ENCODE measurements at regions not wholly inside any gene's neighbourhood (a gene's known extent, or its start where the extent isn't known, plus 50 kb on each side); places are given as distances from the start of the nearest gene placed in this dataset.
"Not testable (repeated sequence)": the region's sequence is repeated elsewhere in the genome, so short reads cannot be mapped to it uniquely, and the experiment has no call there.

DNA sequence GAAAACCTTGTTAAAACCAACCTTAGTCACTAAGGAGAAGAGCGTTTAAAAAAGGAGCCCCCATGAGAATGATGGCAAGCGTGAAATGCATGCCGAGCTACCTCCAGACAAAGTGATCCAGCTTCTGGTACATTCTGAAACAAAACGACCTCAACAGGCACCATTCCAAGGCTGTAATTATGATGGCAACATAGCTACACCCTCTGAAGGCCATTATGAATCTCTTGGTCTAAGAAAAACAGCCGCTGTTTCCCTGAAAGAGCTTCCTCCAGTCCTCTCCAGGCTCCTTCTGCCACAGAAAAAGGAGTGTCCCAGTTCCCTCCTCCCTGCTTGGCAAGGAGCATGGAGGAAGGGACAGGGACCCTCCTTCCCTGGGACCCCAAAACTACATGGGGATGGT is 50.0 kb upstream of the ABLIM1 start:
- no peaks in the 10 kb centered on the region for H3K36me3 ChIP-seq
- H3K9me3 ChIP-seq (replicated peaks), result no peaks in the 10 kb centered on the region
- peaks cover 30% of the 10 kb centered on the region for H3K4me1 ChIP-seq (replicated peaks)
- H3K27me3 ChIP-seq (replicated peaks), result no peaks in the 10 kb centered on the region
- no peak overlapping the region; the same call in 1 of the 2 replicates for H3K27ac ChIP-seq
- no peak overlapping the region for H3K4me3 ChIP-seq
- no peak for DNase-seq (ENCODE audit: low read depth in 1 of 2, low spot score in 2 of 2)

DNA sequence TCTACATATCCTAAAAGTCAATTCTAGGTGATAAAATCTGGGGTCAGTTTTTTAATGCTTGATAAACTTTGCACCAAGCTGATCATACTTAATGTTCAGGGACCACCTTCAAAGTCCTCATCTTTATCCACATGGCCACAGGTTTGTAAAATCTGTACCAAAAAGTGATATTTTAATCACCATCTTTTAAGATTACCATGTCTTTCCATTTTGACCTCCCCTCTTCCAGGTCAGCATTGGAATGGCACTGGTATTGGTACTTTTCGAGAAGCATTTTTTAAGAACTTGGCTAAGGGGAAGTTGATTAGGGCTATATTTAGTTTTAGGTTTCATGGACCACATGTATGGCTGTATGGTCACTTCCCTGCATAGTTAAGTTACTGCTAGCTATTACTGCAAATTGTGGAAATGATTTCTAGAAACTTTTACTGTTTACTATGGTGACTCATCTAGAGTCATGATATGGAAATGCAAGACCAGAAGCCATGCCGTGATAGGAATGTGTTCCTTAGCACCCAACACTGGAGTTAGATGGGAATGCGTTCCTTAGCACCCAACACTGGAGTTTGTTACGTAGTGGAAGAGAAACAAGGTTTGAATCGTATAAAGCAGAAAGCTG is 50.8 kb upstream of the ABLIM1 start:
- no peak overlapping the region for H3K4me3 ChIP-seq
- no peaks in the 10 kb centered on the region for H3K27me3 ChIP-seq (replicated peaks)
- peaks cover 32% of the 10 kb centered on the region for H3K4me1 ChIP-seq (replicated peaks)
- H3K27ac ChIP-seq, result peak overlapping the region; percentile 77
- no peaks in the 10 kb centered on the region for H3K36me3 ChIP-seq
- DNase-seq (ENCODE audit: low read depth in 1 of 2, low spot score in 2 of 2), result peak; percentile 65 to 66
- no peaks in the 10 kb centered on the region for H3K9me3 ChIP-seq (replicated peaks)

DNA sequence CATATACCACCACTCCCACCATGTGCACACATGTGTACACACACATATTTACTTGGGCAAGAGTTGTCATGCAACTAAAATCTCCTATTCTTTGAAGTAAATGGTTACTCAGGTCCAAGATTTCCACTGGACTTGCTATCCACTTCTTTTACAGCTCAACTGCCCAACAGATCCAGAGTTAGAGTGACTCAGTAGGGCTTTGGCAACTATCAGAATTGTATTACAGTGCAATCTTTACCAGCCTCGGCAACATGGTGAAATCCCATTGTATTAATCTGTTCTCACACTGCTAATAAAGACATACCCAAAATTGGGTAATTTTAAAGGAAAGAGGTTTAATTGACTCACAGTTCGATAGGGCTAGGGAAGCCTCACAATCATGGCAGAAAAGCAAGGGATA is 51.9 kb upstream of the ABLIM1 start:
- no peaks in the 10 kb centered on the region for H3K9me3 ChIP-seq (replicated peaks)
- H3K27ac ChIP-seq, result peak overlapping the region; percentile 77; the same call in 1 of the 2 replicates
- H3K27me3 ChIP-seq (replicated peaks), result no peaks in the 10 kb centered on the region
- H3K4me1 ChIP-seq (replicated peaks), result peaks cover 43% of the 10 kb centered on the region
- DNase-seq (ENCODE audit: low read depth in 1 of 2, low spot score in 2 of 2), result no peak
- H3K4me3 ChIP-seq, result no peak overlapping the region
- no peaks in the 10 kb centered on the region for H3K36me3 ChIP-seq

DNA sequence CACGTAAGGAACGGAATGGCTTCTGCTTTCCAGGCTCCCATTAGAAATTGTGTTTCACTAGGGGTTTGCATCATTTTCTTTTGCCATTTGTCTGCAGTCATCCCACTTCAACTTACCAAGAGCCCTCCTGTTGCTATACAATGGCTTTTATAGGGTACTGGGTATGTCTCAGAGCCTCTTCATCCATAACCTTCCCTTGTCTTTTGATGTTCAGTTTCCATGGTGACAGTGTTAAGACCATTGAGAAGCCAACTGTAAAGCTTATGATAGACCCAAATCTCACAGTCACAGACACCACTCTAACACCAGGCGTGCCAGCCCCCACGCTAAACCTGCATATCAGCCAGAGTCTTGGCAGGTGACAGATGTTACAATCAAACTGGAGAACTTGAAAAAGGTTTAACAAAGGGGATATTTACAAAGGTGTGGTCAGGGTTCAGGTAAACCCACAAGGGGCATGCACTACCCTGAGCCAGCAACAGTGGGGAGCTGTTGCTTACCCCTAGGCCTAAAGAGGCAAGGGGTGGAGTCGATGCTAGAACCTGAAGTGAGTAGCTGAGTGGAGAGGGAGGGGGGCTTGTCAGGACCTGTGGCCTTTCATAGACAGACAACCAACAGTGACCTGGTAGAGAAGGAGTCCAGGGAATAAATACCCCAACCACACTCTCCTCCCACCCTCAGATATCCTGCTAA is 53.2 kb upstream of the ABLIM1 start:
- no peak for DNase-seq (ENCODE audit: low read depth in 1 of 2, low spot score in 2 of 2)
- H3K4me3 ChIP-seq, result no peak overlapping the region
- peaks cover 49% of the 10 kb centered on the region for H3K4me1 ChIP-seq (replicated peaks)
- no peaks in the 10 kb centered on the region for H3K27me3 ChIP-seq (replicated peaks)
- no peaks in the 10 kb centered on the region for H3K36me3 ChIP-seq
- no peaks in the 10 kb centered on the region for H3K9me3 ChIP-seq (replicated peaks)
- no peak overlapping the region for H3K27ac ChIP-seq

DNA sequence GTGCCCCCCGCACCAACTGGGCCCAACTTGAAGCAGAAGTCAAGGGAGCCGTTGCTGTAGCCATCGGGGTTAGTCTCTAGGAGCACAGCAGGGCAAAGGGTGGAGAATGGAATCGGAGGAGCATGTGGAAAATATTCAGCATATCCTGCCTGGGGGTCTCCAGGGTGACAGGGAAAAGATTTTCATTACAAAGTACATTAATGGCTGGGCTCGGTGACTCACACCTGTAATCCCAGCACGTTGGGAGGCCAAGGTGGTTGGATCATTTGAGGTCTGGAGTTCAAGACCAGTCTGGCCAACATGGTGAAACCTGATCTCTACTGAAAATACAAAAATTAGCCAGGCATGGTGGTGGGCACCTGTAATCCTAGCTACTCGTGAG is 53.8 kb upstream of the ABLIM1 start:
- H3K9me3 ChIP-seq (replicated peaks), result no peaks in the 10 kb centered on the region
- DNase-seq (ENCODE audit: low read depth in 1 of 2, low spot score in 2 of 2), result no peak
- no peaks in the 10 kb centered on the region for H3K36me3 ChIP-seq
- peaks cover 49% of the 10 kb centered on the region for H3K4me1 ChIP-seq (replicated peaks)
- no peak overlapping the region for H3K4me3 ChIP-seq
- no peak overlapping the region for H3K27ac ChIP-seq
- no peaks in the 10 kb centered on the region for H3K27me3 ChIP-seq (replicated peaks)

DNA sequence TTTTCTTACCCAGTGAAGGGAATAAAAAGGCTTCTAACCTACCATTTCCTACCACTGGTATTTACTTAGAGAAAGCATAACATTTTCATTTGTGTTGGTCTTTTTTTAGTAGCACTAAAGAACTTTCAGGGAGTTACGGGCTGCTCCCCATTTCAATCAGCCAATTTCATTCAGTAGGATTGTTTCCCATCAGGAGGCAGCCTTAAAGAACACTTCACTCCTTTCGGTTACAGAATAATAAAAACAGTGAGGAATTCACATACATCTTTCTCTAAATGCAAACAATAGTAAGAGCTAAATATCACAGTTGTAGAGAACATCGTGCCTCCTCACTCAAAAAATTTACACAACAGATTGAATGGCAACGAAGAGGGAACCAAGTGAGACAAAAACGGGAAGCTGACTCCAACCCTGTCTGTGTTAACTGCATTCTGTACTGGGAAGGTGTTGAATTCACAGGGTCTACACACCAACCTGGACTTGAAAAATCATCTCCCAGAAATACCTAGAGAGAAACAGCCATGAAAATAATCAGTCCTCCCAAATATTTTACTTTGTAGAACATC is 55.5 kb upstream of the ABLIM1 start:
- DNase-seq (ENCODE audit: low read depth in 1 of 2, low spot score in 2 of 2), result no peak
- Histone ChIP-seq H3K9me3 (replicated peaks) (no peaks in the 10 kb centered on the region), H3K27ac (peak overlapping the region; percentile 41), H3K4me3 (no peak overlapping the region), H3K36me3 (no peaks in the 10 kb centered on the region), H3K4me1 (replicated peaks) (peaks cover 44% of the 10 kb centered on the region), H3K27me3 (replicated peaks) (no peaks in the 10 kb centered on the region)

DNA sequence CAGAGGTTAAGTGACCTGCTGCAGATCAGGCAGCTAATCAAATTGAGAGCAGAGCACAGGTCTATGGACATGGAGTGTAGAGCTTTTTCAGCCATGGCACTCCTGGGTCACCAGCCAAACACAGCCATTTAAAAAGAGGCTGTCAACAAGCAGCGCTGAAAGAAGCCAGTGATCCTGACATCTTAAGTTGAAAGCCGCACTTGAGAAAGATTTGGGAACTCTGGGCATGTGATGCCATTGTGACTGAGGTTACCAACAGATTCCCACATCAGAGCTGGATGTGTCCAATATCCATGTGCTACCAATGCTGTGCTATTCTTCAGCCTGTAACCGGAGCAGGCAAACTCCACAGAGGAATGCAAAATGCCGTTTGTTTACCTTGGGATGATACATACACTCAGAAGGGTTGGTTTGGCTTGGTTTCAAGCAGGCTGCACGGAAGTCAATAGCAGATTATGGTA is 56.2 kb upstream of the ABLIM1 start:
- peak; percentile 86 to 88 for DNase-seq (ENCODE audit: low read depth in 1 of 2, low spot score in 2 of 2)
- Histone ChIP-seq H3K27ac (peak overlapping the region; percentile 41), H3K4me1 (replicated peaks) (peaks cover 36% of the 10 kb centered on the region), H3K9me3 (replicated peaks) (no peaks in the 10 kb centered on the region), H3K27me3 (replicated peaks) (no peaks in the 10 kb centered on the region), H3K4me3 (no peak overlapping the region), H3K36me3 (no peaks in the 10 kb centered on the region)

DNA sequence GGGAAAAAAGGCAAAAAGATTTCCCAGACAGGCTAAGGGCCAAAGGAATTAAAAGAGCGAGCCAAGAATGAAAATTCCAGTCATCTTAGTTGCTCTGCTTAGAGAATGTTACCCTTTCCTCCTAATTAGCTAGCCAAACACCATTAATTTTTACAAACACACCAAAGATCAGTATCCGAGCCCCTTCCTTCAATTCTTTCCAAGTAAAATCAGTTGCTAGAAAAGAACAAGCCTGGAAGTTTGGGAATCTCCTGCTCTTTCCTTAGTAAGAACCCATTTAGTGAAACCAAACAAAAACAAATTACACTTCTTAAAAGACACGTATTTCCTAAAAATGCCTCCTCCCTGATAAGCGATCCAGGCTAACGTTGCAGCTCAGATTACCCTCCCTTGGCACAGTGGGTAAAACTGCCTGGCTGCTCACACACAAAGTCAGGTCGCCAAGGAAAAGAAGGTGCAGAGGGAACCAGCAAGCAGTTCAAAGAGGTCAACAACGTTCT is 57.1 kb upstream of the ABLIM1 start:
- DNase-seq (ENCODE audit: low read depth in 1 of 2, low spot score in 2 of 2), result peak in 1 of 2 experiments; percentile 49
- no peaks in the 10 kb centered on the region for H3K36me3 ChIP-seq
- no peak overlapping the region for H3K4me3 ChIP-seq
- no peaks in the 10 kb centered on the region for H3K9me3 ChIP-seq (replicated peaks)
- peak overlapping the region; percentile 51 for H3K27ac ChIP-seq
- peaks cover 31% of the 10 kb centered on the region for H3K4me1 ChIP-seq (replicated peaks)
- no peaks in the 10 kb centered on the region for H3K27me3 ChIP-seq (replicated peaks)

DNA sequence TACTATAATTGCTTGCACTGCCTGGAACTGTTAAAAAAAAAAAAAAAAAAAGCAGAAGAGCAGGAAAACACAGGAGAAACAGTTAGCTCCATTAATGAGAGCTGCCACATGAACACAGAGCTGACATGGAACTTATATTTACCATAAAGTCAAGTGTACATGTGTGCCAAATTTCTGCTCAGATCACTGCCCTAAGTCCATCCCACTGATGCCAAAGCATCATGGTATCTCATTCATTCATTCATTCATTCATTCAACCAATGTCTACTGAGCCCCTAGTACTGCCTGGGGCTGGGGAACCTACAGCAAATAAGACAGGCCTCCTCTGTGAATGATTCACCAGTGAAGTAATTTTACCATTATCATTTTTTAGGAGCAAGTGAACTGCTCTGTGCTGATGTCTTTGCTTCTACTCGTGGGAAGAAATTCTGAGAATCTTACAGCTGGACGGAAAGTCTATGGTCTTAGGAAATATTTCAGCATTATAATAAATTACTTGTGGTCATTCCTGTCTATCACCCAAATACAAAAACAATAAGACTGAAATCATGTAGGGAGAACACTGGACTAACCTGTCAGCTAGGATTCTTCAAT is 58.8 kb upstream of the ABLIM1 start:
- H3K4me1 ChIP-seq (replicated peaks), result peaks cover 34% of the 10 kb centered on the region
- no peaks in the 10 kb centered on the region for H3K36me3 ChIP-seq
- H3K27ac ChIP-seq, result no peak overlapping the region
- no peak for DNase-seq (ENCODE audit: low read depth in 1 of 2, low spot score in 2 of 2)
- no peaks in the 10 kb centered on the region for H3K27me3 ChIP-seq (replicated peaks)
- H3K9me3 ChIP-seq (replicated peaks), result no peaks in the 10 kb centered on the region
- no peak overlapping the region for H3K4me3 ChIP-seq

DNA sequence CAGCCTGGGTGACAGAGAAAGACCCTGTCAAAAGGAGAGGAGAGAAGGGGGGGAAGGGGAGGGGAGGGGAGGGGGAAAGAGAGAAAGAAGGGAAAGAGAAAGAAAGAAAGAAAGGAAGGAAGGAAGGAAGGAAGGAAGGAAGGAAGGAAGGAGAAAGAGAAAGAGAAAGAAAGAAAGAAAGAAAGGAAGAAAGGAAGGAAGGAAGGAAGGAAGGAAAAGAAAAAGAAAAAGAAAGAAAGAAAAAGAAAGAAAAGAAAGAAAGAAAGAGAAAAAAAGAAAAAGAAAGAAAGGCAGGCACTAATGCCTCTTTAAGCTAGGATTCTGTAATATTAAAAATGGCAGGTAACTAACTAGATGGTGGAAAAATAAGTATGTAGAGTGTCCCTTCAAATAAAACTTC is 59.8 kb upstream of the ABLIM1 start:
- H3K9me3 ChIP-seq (replicated peaks); H3K27me3 ChIP-seq (replicated peaks); DNase-seq (ENCODE audit: low read depth in 1 of 2, low spot score in 2 of 2); H3K27ac ChIP-seq; H3K4me3 ChIP-seq; H3K36me3 ChIP-seq: not testable (repeated sequence)
- H3K4me1 ChIP-seq (replicated peaks), result peaks cover 30% of the 10 kb centered on the region

DNA sequence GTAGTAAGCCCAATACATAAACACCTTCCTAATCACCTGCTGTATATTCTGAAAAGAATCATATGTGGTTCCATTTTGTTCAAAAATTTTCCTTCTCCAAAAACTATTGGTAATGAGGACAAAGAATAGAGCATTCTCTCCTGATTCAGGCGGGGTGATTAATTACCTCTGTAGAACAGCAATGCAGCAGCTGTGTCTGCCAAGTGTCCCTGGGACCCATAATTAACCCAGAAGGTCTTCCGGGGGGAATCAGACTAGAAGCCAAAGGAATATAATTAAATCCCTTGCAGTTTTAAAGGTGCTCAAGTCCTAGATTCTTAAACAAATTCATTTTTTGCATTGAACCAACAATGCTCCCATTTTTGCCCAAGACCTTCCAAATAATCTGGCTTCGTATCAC is 60.3 kb upstream of the ABLIM1 start:
- Histone ChIP-seq H3K36me3 (no peaks in the 10 kb centered on the region), H3K9me3 (replicated peaks) (no peaks in the 10 kb centered on the region), H3K4me1 (replicated peaks) (peaks cover 25% of the 10 kb centered on the region), H3K4me3 (no peak overlapping the region), H3K27ac (no peak overlapping the region), H3K27me3 (replicated peaks) (no peaks in the 10 kb centered on the region)
- no peak for DNase-seq (ENCODE audit: low read depth in 1 of 2, low spot score in 2 of 2)

DNA sequence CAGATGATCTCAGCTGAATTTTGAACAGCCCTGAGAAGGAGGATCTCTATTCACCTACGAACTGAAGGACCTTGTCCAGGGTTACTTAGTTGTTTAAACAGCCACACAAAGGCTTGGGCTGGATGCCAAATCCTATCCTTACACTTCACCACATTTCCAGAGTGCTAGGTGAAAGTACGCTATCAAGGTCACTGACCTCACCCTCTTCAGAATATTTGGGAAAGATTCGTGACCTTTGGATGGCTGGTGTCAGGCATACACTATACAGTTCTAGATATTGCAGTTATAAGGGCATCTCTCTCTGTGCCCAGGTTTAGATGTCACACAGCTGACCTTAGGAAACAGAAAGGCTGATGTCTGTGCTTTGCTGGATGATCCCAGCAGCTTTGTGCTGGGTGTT is 61.2 kb upstream of the ABLIM1 start:
- Histone ChIP-seq H3K27me3 (replicated peaks) (no peaks in the 10 kb centered on the region), H3K4me1 (replicated peaks) (peaks cover 16% of the 10 kb centered on the region), H3K4me3 (no peak overlapping the region), H3K9me3 (replicated peaks) (no peaks in the 10 kb centered on the region), H3K27ac (no peak overlapping the region), H3K36me3 (no peaks in the 10 kb centered on the region)
- DNase-seq (ENCODE audit: low read depth in 1 of 2, low spot score in 2 of 2), result no peak

DNA sequence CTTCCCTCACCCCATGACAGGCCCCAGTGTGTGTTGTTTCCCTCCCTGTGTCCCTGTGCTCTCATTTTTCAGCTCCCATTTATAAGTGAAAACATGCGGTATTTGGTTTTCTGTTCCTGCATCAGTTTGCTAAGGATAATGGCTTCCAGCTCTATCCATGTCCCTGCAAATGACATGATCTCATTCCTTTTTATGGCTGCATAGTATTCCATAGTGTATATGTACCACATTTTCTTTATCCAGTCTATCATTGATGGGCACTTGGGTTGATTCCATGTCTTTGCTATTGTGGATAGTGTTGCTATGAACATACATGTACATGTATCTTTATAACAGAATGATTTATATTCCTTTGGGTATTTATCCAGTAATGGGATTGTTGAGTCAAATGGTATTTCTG is 61.9 kb upstream of the ABLIM1 start:
- not testable (repeated sequence) for H3K36me3 ChIP-seq; H3K9me3 ChIP-seq (replicated peaks); DNase-seq (ENCODE audit: low read depth in 1 of 2, low spot score in 2 of 2)

DNA sequence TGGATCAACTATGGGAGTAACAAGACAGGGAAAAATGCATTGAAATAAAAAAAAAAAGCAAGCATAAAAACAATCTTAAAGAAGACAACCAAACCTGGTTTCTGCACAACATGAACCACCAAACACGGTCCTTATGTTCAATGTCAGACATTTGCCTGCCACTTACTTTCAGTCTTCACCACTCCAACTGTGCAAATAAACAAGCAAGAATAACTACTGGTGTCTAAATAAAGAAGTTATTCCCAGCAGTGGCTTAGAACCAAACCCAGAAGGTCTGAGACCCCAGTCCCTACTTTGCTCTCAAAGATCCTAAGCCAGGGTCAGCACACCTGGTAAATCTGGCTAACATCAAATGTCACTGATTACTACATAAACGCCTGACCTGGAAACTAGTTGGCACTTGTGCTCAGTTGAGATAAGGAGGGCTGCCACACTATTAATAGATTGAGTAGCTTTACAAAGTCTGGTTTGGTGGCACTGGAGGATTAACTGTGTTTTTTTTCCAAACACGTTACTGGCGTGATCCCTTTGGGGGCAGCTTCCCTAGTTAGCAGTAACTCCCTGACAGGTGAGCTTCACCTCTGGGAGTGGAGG is 62.7 kb upstream of the ABLIM1 start:
- no peaks in the 10 kb centered on the region for H3K36me3 ChIP-seq
- H3K27me3 ChIP-seq (replicated peaks), result no peaks in the 10 kb centered on the region
- H3K9me3 ChIP-seq (replicated peaks), result no peaks in the 10 kb centered on the region
- no peak for DNase-seq (ENCODE audit: low read depth in 1 of 2, low spot score in 2 of 2)
- H3K4me3 ChIP-seq, result no peak overlapping the region
- peaks cover 3% of the 10 kb centered on the region for H3K4me1 ChIP-seq (replicated peaks)
- H3K27ac ChIP-seq, result no peak overlapping the region

More for the DNA sequence above, 61.9 kb upstream of the ABLIM1 start:
- H3K27me3 ChIP-seq (replicated peaks); H3K27ac ChIP-seq; H3K4me1 ChIP-seq (replicated peaks); H3K4me3 ChIP-seq: not testable (repeated sequence)
